H9 (cell line): ENCODE measurements at regions not wholly inside any gene's neighbourhood (a gene's known extent, or its start where the extent isn't known, plus 50 kb on each side); places are given as distances from the start of the nearest gene placed in this dataset.

ENCODE experiments used
- DNase-seq: peaks from one replicate; pipeline ENCODE4 v3.0.0-alpha.2; 2017
- H2AFZ ChIP-seq: one replicate; pipeline ENCODE4 v1.6.1; 2013; ENCODE audit warnings: mild to moderate bottlenecking, low read length, control low read depth, moderate library complexity
- H2AK5ac ChIP-seq: 2 replicates; pipeline ENCODE4 v1.6.1; 2013; ENCODE audit warnings: low read length, control low read depth, mixed read lengths; ENCODE audit not compliant: insufficient read length
- H2BK120ac ChIP-seq: one replicate; pipeline ENCODE4 v1.6.1; 2013; ENCODE audit warnings: low read depth, mild to moderate bottlenecking, low read length, control low read depth, inconsistent platforms; ENCODE audit not compliant: poor library complexity, severe bottlenecking
- H2BK12ac ChIP-seq: 2 replicates; pipeline ENCODE4 v1.6.1; 2013; ENCODE audit warnings: low read length, control low read depth, mixed read lengths, low read depth; ENCODE audit not compliant: insufficient read length
- H2BK15ac ChIP-seq: 2 replicates; pipeline ENCODE4 v1.6.1; 2013; ENCODE audit warnings: low read depth, low read length, control low read depth
- H2BK20ac ChIP-seq: one replicate; pipeline ENCODE4 v1.6.1; 2013; ENCODE audit warnings: low read depth, mild to moderate bottlenecking, low read length, control low read depth, inconsistent platforms; ENCODE audit not compliant: poor library complexity, severe bottlenecking
- H2BK5ac ChIP-seq: 2 replicates; pipeline ENCODE4 v1.6.1; 2013; ENCODE audit warnings: low read length, control low read depth, mixed read lengths; ENCODE audit not compliant: insufficient read length
- H3K14ac ChIP-seq: 2 replicates; pipeline ENCODE4 v1.6.1; 2013; ENCODE audit warnings: low read length, control low read depth; ENCODE audit not compliant: insufficient read depth
- H3K18ac ChIP-seq: 2 replicates; pipeline ENCODE4 v1.6.1; 2013; ENCODE audit warnings: low read depth, mild to moderate bottlenecking, mixed read lengths, low read length, control low read depth; ENCODE audit not compliant: insufficient read length
- H3K23ac ChIP-seq: 2 replicates; pipeline ENCODE4 v1.6.1; 2013; ENCODE audit warnings: low read length, control low read depth, mixed read lengths, low read depth; ENCODE audit not compliant: insufficient read length
- H3K23me2 ChIP-seq: 2 replicates; pipeline ENCODE4 v1.6.1; 2013; ENCODE audit warnings: low read depth, mild to moderate bottlenecking, mixed read lengths, low read length, control low read depth; ENCODE audit not compliant: insufficient read length, poor library complexity, severe bottlenecking
- H3K27ac ChIP-seq: 2 replicates; pipeline ENCODE4 v1.5.1; 2013; ENCODE audit warnings: low read length, control low read depth, mixed read lengths, low read depth; ENCODE audit not compliant: insufficient read length
- H3K27me3 ChIP-seq: 2 replicates; pipeline ENCODE4 v1.6.1; 2013; ENCODE audit warnings: low read length, control low read depth, inconsistent platforms; ENCODE audit not compliant: insufficient read depth
- H3K4ac ChIP-seq: 2 replicates; pipeline ENCODE4 v1.6.1; 2013; ENCODE audit warnings: low read depth, mild to moderate bottlenecking, control low read depth, inconsistent platforms, low read length, moderate library complexity
- H3K4me1 ChIP-seq: 2 replicates; pipeline ENCODE4 v1.6.1; 2013; ENCODE audit warnings: low read length, control low read depth, inconsistent platforms; ENCODE audit not compliant: insufficient read depth
- H3K4me2 ChIP-seq: 2 replicates; pipeline ENCODE4 v1.6.1; 2013; ENCODE audit warnings: low read length, control low read depth, mixed read lengths; ENCODE audit not compliant: insufficient read length, insufficient read depth
- H3K56ac ChIP-seq: 2 replicates; pipeline ENCODE4 v1.6.1; 2013; ENCODE audit warnings: low read depth, mild to moderate bottlenecking, mixed read lengths, low read length, control low read depth; ENCODE audit not compliant: insufficient read length
- H3K79me1 ChIP-seq: 2 replicates; pipeline ENCODE4 v1.6.1; 2013; ENCODE audit warnings: low read depth, mild to moderate bottlenecking, moderate library complexity, low read length, control low read depth, inconsistent platforms; ENCODE audit not compliant: insufficient read depth, poor library complexity, severe bottlenecking
- H3K79me2 ChIP-seq: 2 replicates; pipeline ENCODE4 v1.6.1; 2013; ENCODE audit warnings: low read length, control low read depth, inconsistent platforms; ENCODE audit not compliant: insufficient read depth
- H3K9ac ChIP-seq: 2 replicates; pipeline ENCODE4 v1.6.1; 2013; ENCODE audit warnings: low read length, control low read depth, mixed read lengths; ENCODE audit not compliant: insufficient read length; ENCODE audit errors: extremely low read depth
- H3K9me3 ChIP-seq: one replicate; pipeline ENCODE4 v1.6.1; 2013; ENCODE audit warnings: low read depth, low read length, inconsistent platforms; ENCODE audit not compliant: control insufficient read depth
- H3T11ph ChIP-seq: one replicate; pipeline ENCODE4 v1.6.1; 2013; ENCODE audit warnings: mild to moderate bottlenecking, low read length, control low read depth, inconsistent platforms
- H4K20me1 ChIP-seq: one replicate; pipeline ENCODE4 v1.6.1; 2013; ENCODE audit not compliant: control insufficient read depth, insufficient read length, insufficient read depth
- H4K5ac ChIP-seq: 2 replicates; pipeline ENCODE4 v1.6.1; 2013; ENCODE audit warnings: low read depth, mild to moderate bottlenecking, mixed read lengths, low read length, control low read depth; ENCODE audit not compliant: insufficient read length
- H4K8ac ChIP-seq: replicated peaks from 2 replicates; pipeline ENCODE4 v1.6.1; 2013; ENCODE audit warnings: low read length, control low read depth, mixed read lengths, low read depth; ENCODE audit not compliant: insufficient read length
- H4K91ac ChIP-seq: 2 replicates; pipeline ENCODE4 v1.6.1; 2013; ENCODE audit warnings: low read depth, mild to moderate bottlenecking, moderate library complexity, mixed read lengths, low read length, control low read depth; ENCODE audit not compliant: insufficient read length
- H3K27ac Mint-ChIP-seq, 3 experiments: 2 replicates in 2 of 3; 3 replicates in 1 of 3; pipeline ENCODE4 v1.8.0; 2020 to 2021; ENCODE audit warnings: mixed read lengths in 3 of 3, mild to moderate bottlenecking in 1 of 3, moderate library complexity in 1 of 3
- H3K27me3 Mint-ChIP-seq: 2 replicates; pipeline ENCODE4 v1.8.0; 2021; ENCODE audit warnings: low read depth, mild to moderate bottlenecking, moderate library complexity, mixed read lengths
- H3K36me3 Mint-ChIP-seq, 3 experiments: 2 replicates in 2 of 3; 3 replicates in 1 of 3; pipeline ENCODE4 v1.8.0; 2020 to 2021; ENCODE audit warnings: low read depth in 3 of 3, mixed read lengths in 3 of 3; ENCODE audit not compliant: insufficient read depth in 1 of 3
- H3K4me1 Mint-ChIP-seq, 2 experiments: 2 replicates each; pipeline ENCODE4 v1.8.0; 2020; ENCODE audit warnings: mixed read lengths in 2 of 2
- H3K4me3 Mint-ChIP-seq, 2 experiments: 2 replicates in 1 of 2; 3 replicates in 1 of 2; pipeline ENCODE4 v1.8.0; 2020 to 2021; ENCODE audit warnings: mild to moderate bottlenecking in 2 of 2, mixed read lengths in 2 of 2, moderate library complexity in 1 of 2
- H3K9me3 Mint-ChIP-seq, 2 experiments: 2 replicates in 1 of 2; 3 replicates in 1 of 2; pipeline ENCODE4 v1.8.0; 2020; ENCODE audit warnings: mild to moderate bottlenecking in 2 of 2, mixed read lengths in 2 of 2, moderate library complexity in 1 of 2
- TF ChIP-seq, protein P1 (sequence below): fragments of 200-600 bp; sonication (generic); conservative IDR thresholded peaks from 3 replicates; pipeline ENCODE4 v1.8.0; 2021; ENCODE audit warnings: antibody characterized with exemption, mild to moderate bottlenecking

- no peaks in the 10 kb centered on the region for H3K79me2 ChIP-seq
- no peak overlapping the region for H3K4me3 Mint-ChIP-seq
- no peak overlapping the region for H4K8ac ChIP-seq
- peaks cover 11 to 16% of the 10 kb centered on the region in 2 experiments for H3K4me1 Mint-ChIP-seq
- no peak overlapping the region for H2AFZ ChIP-seq
- H3K27me3 Mint-ChIP-seq = no peaks in the 10 kb centered on the region
- TF ChIP-seq, protein P1, sequence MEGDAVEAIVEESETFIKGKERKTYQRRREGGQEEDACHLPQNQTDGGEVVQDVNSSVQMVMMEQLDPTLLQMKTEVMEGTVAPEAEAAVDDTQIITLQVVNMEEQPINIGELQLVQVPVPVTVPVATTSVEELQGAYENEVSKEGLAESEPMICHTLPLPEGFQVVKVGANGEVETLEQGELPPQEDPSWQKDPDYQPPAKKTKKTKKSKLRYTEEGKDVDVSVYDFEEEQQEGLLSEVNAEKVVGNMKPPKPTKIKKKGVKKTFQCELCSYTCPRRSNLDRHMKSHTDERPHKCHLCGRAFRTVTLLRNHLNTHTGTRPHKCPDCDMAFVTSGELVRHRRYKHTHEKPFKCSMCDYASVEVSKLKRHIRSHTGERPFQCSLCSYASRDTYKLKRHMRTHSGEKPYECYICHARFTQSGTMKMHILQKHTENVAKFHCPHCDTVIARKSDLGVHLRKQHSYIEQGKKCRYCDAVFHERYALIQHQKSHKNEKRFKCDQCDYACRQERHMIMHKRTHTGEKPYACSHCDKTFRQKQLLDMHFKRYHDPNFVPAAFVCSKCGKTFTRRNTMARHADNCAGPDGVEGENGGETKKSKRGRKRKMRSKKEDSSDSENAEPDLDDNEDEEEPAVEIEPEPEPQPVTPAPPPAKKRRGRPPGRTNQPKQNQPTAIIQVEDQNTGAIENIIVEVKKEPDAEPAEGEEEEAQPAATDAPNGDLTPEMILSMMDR = no peak
- DNase-seq = no peak
- no peak overlapping the region for H3T11ph ChIP-seq
- no peak overlapping the region for H2BK12ac ChIP-seq
- H3K79me1 ChIP-seq = no peaks in the 10 kb centered on the region
- no peak overlapping the region for H3K18ac ChIP-seq
- no peak overlapping the region for H2BK5ac ChIP-seq
- H3K27ac ChIP-seq = no peak overlapping the region
- H3K9me3 Mint-ChIP-seq = no peaks in the 10 kb centered on the region
- H3K4ac ChIP-seq = no peak overlapping the region
- no peaks in the 10 kb centered on the region for H3K4me1 ChIP-seq
- H4K20me1 ChIP-seq = no peaks in the 10 kb centered on the region
- H3K9ac ChIP-seq = no peak overlapping the region
- H3K23ac ChIP-seq = no peak overlapping the region
- H2BK120ac ChIP-seq = no peak overlapping the region
- H2AK5ac ChIP-seq = no peak overlapping the region
- no peak overlapping the region for H4K5ac ChIP-seq
- no peak overlapping the region for H2BK20ac ChIP-seq
- no peak overlapping the region for H4K91ac ChIP-seq
- no peak overlapping the region for H3K14ac ChIP-seq
- H3K9me3 ChIP-seq = no peaks in the 10 kb centered on the region
- no peaks in the 10 kb centered on the region for H3K36me3 Mint-ChIP-seq
- no peaks in the 10 kb centered on the region for H3K23me2 ChIP-seq
- no peak overlapping the region for H3K4me2 ChIP-seq
- no peak overlapping the region for H3K27ac Mint-ChIP-seq
- no peak overlapping the region for H3K56ac ChIP-seq
- H2BK15ac ChIP-seq = no peak overlapping the region
- no peaks in the 10 kb centered on the region for H3K27me3 ChIP-seq
Measured at GRCh38 chr11:91763331-91763730, 461.3 kb upstream of the FAT3 start.
